WERI-Rb-1 (cell line): ENCODE measurements at regions not wholly inside any gene's neighbourhood (a gene's known extent, or its start where the extent isn't known, plus 50 kb on each side); places are given as distances from the start of the nearest gene placed in this dataset.

Experiments
- DNase-seq: peaks from one replicate; pipeline ENCODE4 v3.0.0-alpha.2; 2020
- H3K27ac ChIP-seq: fragments of 250-450 bp; sonication (Bioruptor Pico); 2 replicates; pipeline ENCODE4 v1.5.1; 2020; ENCODE audit warnings: mild to moderate bottlenecking, moderate library complexity
- H3K27me3 ChIP-seq: fragments of 250-450 bp; sonication (Bioruptor Pico); 2 replicates; pipeline ENCODE4 v1.5.1; 2021; ENCODE audit warnings: mild to moderate bottlenecking, low read depth, moderate library complexity; ENCODE audit not compliant: insufficient read depth, severe bottlenecking
- H3K36me3 ChIP-seq: fragments of 250-450 bp; sonication (Bioruptor Pico); 2 replicates; pipeline ENCODE4 v1.5.1; 2020; ENCODE audit warnings: mild to moderate bottlenecking, moderate library complexity
- H3K4me3 ChIP-seq: 2 replicates; pipeline ENCODE4 v1.5.1; 2011; ENCODE audit warnings: low read depth, mild to moderate bottlenecking, control low read depth, low read length
- H3K9me3 ChIP-seq: fragments of 250-450 bp; sonication (Bioruptor Pico); 2 replicates; pipeline ENCODE4 v1.5.1; 2021; ENCODE audit warnings: mild to moderate bottlenecking, moderate library complexity; ENCODE audit not compliant: severe bottlenecking
- TF ChIP-seq, protein P1 (sequence below): IDR thresholded peaks from 2 replicates; pipeline ENCODE4 v1.5.1; 2011; ENCODE audit warnings: low read depth, mild to moderate bottlenecking, control low read depth, inconsistent platforms, low read length

DNA sequence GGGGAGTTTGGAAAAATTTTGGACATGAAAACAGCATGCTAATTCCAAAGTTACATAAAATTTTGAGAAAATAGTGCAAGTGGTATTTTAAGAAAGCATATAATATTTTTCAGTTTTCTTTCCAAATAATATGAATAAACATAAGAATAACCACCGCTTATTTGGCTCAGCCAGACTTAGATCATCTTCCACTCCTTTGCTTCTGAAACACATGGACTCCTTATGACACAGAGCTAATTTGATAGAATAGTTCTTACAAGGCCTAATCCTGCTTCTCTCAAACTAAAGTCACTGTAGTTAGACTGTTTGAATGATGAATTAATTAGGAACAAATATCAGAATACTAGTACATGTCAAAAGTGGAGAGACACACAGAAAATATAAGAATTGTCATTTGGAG lies 165.5 kb downstream of the POSTN start:
- Histone ChIP-seq H3K36me3 (no peaks in the 10 kb centered on the region), H3K27ac (no peak overlapping the region), H3K27me3 (no peaks in the 10 kb centered on the region), H3K9me3 (no peaks in the 10 kb centered on the region), H3K4me3 (no peak overlapping the region)
- TF ChIP-seq, protein P1, sequence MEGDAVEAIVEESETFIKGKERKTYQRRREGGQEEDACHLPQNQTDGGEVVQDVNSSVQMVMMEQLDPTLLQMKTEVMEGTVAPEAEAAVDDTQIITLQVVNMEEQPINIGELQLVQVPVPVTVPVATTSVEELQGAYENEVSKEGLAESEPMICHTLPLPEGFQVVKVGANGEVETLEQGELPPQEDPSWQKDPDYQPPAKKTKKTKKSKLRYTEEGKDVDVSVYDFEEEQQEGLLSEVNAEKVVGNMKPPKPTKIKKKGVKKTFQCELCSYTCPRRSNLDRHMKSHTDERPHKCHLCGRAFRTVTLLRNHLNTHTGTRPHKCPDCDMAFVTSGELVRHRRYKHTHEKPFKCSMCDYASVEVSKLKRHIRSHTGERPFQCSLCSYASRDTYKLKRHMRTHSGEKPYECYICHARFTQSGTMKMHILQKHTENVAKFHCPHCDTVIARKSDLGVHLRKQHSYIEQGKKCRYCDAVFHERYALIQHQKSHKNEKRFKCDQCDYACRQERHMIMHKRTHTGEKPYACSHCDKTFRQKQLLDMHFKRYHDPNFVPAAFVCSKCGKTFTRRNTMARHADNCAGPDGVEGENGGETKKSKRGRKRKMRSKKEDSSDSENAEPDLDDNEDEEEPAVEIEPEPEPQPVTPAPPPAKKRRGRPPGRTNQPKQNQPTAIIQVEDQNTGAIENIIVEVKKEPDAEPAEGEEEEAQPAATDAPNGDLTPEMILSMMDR: no peak
- no peak for DNase-seq

DNA sequence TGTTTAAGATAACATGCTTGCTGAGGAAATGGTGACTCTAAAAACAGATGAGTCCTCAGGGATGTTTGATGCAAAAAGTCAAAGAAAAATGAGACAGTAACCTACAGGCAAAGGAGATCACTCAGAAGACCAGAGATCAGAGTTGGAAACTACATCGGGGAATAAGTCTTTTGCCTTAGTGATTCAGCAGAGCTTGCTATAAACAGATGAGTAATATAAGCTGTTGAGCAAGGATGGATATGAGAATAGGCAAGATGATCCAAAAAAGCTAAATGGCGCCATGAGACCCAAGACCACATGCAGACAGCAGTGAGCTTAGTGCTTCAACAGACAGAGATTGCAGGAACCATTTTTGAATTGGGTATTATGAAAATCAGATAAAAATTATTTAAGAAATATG lies 168.6 kb downstream of the POSTN start:
- DNase-seq: no peak
- Histone ChIP-seq H3K27ac (no peak overlapping the region), H3K27me3 (no peaks in the 10 kb centered on the region), H3K4me3 (no peak overlapping the region), H3K9me3 (no peaks in the 10 kb centered on the region), H3K36me3 (no peaks in the 10 kb centered on the region)
- TF ChIP-seq, protein P1: no peak

DNA sequence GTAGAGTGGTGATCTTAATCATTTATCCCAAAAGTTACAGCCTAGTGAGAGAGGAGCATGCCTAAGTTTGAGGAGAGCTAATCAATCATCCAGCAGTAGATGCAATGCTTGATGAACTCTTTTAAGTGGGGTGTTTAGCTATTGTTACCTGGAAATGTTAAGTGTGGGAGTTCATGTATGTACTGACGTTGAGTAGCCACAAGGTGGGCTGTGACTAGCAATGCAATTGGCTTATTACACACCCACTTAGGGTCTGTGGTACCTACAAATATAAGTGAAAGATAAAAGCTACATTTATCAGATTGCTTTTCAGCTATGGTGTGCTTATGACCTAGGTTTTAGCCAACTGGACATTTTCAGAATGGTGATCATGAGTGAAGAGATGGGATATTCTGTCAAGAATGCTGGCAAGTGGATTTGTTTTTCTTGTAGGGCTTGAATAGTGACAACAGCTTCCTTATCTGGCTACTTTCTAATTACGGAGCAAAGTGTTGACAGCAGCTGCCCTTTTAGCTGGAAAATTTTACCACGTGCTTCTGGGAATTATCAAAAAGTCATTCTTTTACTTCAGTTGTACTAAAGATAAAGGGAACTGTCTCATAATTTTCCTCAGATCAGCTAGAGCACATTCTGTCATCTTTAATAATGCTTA lies 170.6 kb downstream of the POSTN start:
- DNase-seq: no peak
- TF ChIP-seq, protein P1: no peak
- H3K4me3 ChIP-seq: no peak overlapping the region

DNA sequence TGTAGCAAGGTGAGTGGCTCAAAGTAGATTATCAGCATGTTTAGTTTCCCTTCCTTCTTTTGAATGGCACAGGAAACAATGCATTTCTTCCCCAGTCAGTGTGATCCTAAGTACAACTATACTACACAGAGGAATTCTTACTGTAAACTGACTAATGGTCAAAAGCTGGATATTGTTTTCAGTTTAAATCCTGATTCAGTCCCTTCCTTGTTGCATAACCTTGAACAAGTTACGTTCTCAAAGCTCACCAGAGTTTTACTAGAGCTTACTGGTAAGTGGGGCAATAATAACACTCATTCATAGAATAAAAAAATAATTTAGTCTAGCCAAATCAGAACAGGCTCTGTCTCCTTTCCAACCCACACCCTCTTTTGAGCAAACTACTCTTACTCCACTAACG lies 180.1 kb downstream of the POSTN start:
- no peak overlapping the region for H3K27ac ChIP-seq

More for the DNA sequence above, 170.6 kb downstream of the POSTN start:
- H3K9me3 ChIP-seq: no peaks in the 10 kb centered on the region
- H3K36me3 ChIP-seq: no peaks in the 10 kb centered on the region
- no peaks in the 10 kb centered on the region for H3K27me3 ChIP-seq
- no peak overlapping the region for H3K27ac ChIP-seq

DNA sequence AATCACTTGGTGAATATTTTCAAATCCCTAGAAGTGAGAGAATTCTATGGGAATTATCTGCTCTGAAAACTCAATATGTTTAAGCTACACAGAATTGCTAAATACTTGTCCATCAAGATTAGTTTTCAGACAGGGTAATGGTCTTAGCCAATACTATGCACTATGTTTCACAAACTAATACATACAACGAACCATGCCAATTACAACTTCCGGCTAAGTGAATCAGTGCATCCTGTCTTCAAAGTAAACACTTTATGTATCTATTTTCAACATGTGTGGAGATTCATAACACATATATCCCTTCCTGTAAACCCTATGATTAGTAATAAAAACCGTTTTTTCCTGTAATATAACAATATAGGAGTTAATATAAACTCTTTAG lies 181.5 kb downstream of the POSTN start:
- H3K27me3 ChIP-seq: no peaks in the 10 kb centered on the region
- no peaks in the 10 kb centered on the region for H3K36me3 ChIP-seq
- H3K4me3 ChIP-seq: no peak overlapping the region
- DNase-seq: no peak
- H3K27ac ChIP-seq: no peak overlapping the region
- TF ChIP-seq, protein P1: no peak
- H3K9me3 ChIP-seq: no peaks in the 10 kb centered on the region

More for the DNA sequence above, 180.1 kb downstream of the POSTN start:
- no peak for DNase-seq
- no peaks in the 10 kb centered on the region for H3K9me3 ChIP-seq
- H3K27me3 ChIP-seq: no peaks in the 10 kb centered on the region
- H3K4me3 ChIP-seq: no peak overlapping the region
- no peaks in the 10 kb centered on the region for H3K36me3 ChIP-seq
- TF ChIP-seq, protein P1: no peak
